ENCODE measurements at regions not wholly inside any gene's neighbourhood (a gene's known extent, or its start where the extent isn't known, plus 50 kb on each side); places are given as distances from the start of the nearest gene placed in this dataset.
"Not testable (repeated sequence)": the region's sequence is repeated elsewhere in the genome, so short reads cannot be mapped to it uniquely, and the experiment has no call there.

- no peak for DNase-seq
These were observed 195.8 kb upstream of the SPRED2 start for GRCh38 chr2:65628156-65628555.

GRCh38 chr2:65626831-65627230, 194.4 kb upstream of the SPRED2 start:
- no peak for DNase-seq

GRCh38 chr2:65625982-65626381, 193.6 kb upstream of the SPRED2 start:
- no peak for DNase-seq

- no peak for DNase-seq
These were observed 190.6 kb upstream of the SPRED2 start for GRCh38 chr2:65622951-65623535.

GRCh38 chr2:65622499-65622898, 190.1 kb upstream of the SPRED2 start:
- no peak for DNase-seq

- no peak for DNase-seq
These were observed 188.1 kb upstream of the SPRED2 start for GRCh38 chr2:65620524-65620923.

- no peak for DNase-seq
These were observed 187.6 kb upstream of the SPRED2 start for GRCh38 chr2:65620026-65620425.

- DNase-seq, result no peak
These were observed 183.2 kb upstream of the SPRED2 start for GRCh38 chr2:65615602-65616001.

- DNase-seq, result no peak
These were observed 181.7 kb upstream of the SPRED2 start for GRCh38 chr2:65613968-65614555.

GRCh38 chr2:65611488-65611887, 179.1 kb upstream of the SPRED2 start:
- no peak for DNase-seq

GRCh38 chr2:65608916-65609315, 176.5 kb upstream of the SPRED2 start:
- no peak for DNase-seq

GRCh38 chr2:65608466-65608865, 176.1 kb upstream of the SPRED2 start:
- DNase-seq, result no peak

- no peak for DNase-seq
These were observed 175.4 kb upstream of the SPRED2 start for GRCh38 chr2:65607662-65608305.

- DNase-seq, result no peak
These were observed 173.3 kb upstream of the SPRED2 start for GRCh38 chr2:65605743-65606058.

- no peak for DNase-seq
These were observed 172.8 kb upstream of the SPRED2 start for GRCh38 chr2:65605058-65605742.

- DNase-seq, result no peak
These were observed 171.8 kb upstream of the SPRED2 start for GRCh38 chr2:65604246-65604645.

GRCh38 chr2:65602603-65603235, 170.3 kb upstream of the SPRED2 start:
- no peak for DNase-seq

GRCh38 chr2:65600871-65601270, 168.5 kb upstream of the SPRED2 start:
- DNase-seq, result not testable (repeated sequence)

- DNase-seq, result not testable (repeated sequence)
These were observed 168.0 kb upstream of the SPRED2 start for GRCh38 chr2:65600351-65600750.

GRCh38 chr2:65599693-65600092, 167.3 kb upstream of the SPRED2 start:
- DNase-seq, result no peak

GRCh38 chr2:65598996-65599395, 166.6 kb upstream of the SPRED2 start:
- no peak for DNase-seq

- no peak for DNase-seq
These were observed 165.9 kb upstream of the SPRED2 start for GRCh38 chr2:65598264-65598663.

GRCh38 chr2:65595630-65596029, 163.2 kb upstream of the SPRED2 start:
- no peak for DNase-seq

- DNase-seq, result no peak
These were observed 161.8 kb upstream of the SPRED2 start for GRCh38 chr2:65594150-65594549.

Data from SHP77 treated with DMSO at 0.1 percent for 48 hours (cell line).